T-helper 17 cell (primary cell): ENCODE measurements at regions not wholly inside any gene's neighbourhood (a gene's known extent, or its start where the extent isn't known, plus 50 kb on each side); places are given as distances from the start of the nearest gene placed in this dataset.

ENCODE experiments used
- ATAC-seq: fragments of 150-1000 bp; cut with Tn5 transposase; 2 replicates; pipeline ENCODE4 v1.10.0; 2021; ENCODE audit warnings: mild to moderate bottlenecking, moderate library complexity
- DNase-seq, 3 donors: peaks; one replicate each; pipeline versions ENCODE4 v3.0.0 to v3.0.0-alpha.2; 2020 to 2021
- H3K9me3 ChIP-seq: one replicate; pipeline ENCODE4 v1.7.0; 2013; ENCODE audit warnings: low read length, mild to moderate bottlenecking; ENCODE audit not compliant: control insufficient read depth, poor library complexity, severe bottlenecking
- H3K27ac Mint-ChIP-seq: one replicate; pipeline ENCODE4 v1.8.0; 2022; ENCODE audit warnings: mild to moderate bottlenecking, moderate library complexity, mixed read lengths
- H3K27me3 Mint-ChIP-seq: one replicate; pipeline ENCODE4 v1.8.0; 2022; ENCODE audit warnings: mixed read lengths
- H3K36me3 Mint-ChIP-seq: one replicate; pipeline ENCODE4 v1.8.0; 2022; ENCODE audit warnings: low read depth, mixed read lengths
- H3K4me1 Mint-ChIP-seq: one replicate; pipeline ENCODE4 v1.8.0; 2022; ENCODE audit warnings: mild to moderate bottlenecking, mixed read lengths
- H3K4me3 Mint-ChIP-seq: one replicate; pipeline ENCODE4 v1.8.0; 2022; ENCODE audit warnings: mild to moderate bottlenecking, moderate library complexity, mixed read lengths

DNA sequence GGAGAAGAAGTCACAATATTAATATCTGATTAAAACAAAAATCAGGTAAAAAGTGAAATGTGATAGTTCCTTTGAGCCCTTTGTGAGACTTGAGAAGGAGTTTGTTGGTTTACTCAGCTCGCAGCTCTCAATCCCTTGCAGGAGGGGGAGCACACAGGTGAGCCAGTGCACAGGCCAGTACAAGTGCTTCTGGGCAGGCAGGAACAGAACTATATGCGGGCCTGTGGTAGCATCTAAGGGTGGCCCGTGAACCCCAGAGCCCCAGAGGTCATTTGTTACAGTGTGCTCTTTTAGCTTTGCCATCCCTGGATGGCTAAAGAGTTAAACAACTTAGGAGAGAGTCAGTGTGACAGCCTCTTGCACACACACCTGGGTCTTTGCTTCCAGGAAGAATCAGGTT lies 215.3 kb upstream of the EDIL3 start:
- Mint-ChIP-seq H3K27ac (no peak overlapping the region), H3K36me3 (no peaks in the 10 kb centered on the region), H3K4me3 (no peak overlapping the region), H3K4me1 (no peaks in the 10 kb centered on the region), H3K27me3 (no peaks in the 10 kb centered on the region)
- DNase-seq (no peak), ATAC-seq (no peak)
- no peaks in the 10 kb centered on the region for H3K9me3 ChIP-seq

DNA sequence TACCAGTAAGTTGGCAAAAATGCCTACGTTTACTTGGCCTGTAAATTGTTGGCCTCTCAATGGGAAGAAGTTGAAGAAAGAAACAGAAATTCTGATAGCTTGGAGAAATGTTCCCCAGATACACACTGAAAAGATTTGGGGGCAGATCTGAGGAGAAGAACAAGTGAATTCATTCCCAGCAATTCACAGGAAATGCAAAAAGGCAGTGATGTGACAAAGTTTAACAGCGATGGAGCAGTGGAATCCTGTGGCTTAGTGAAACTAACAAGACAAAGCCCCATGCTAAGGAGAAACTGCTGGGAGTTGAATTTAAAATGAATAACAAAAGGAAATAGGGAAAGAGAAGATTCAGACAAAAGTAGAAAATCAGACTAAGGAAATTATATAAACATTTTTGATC lies 213.2 kb upstream of the EDIL3 start:
- H3K4me3 Mint-ChIP-seq: no peak overlapping the region
- H3K9me3 ChIP-seq: no peaks in the 10 kb centered on the region
- no peaks in the 10 kb centered on the region for H3K36me3 Mint-ChIP-seq
- H3K27me3 Mint-ChIP-seq: no peaks in the 10 kb centered on the region
- ATAC-seq: no peak
- no peaks in the 10 kb centered on the region for H3K4me1 Mint-ChIP-seq
- no peak overlapping the region for H3K27ac Mint-ChIP-seq
- DNase-seq: no peak

DNA sequence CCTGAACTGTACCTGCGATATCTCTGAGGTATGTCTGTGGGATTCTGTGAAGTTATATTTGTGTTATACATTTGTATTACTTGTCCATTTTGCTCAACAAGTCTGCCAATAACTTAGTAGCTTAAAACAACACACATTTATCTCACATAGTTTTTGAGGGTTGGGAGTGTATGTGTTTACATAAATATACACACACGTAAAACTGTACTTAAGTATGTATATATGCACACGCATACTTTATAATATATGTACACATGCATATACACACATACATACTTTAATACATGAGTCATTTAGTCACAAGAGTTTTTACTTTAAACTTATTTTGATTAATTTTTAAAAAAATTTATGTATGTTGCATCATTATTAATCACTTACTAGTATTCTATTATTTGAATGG lies 205.9 kb upstream of the EDIL3 start:
- Mint-ChIP-seq H3K4me3 (no peak overlapping the region), H3K36me3 (no peaks in the 10 kb centered on the region), H3K27me3 (no peaks in the 10 kb centered on the region), H3K27ac (no peak overlapping the region), H3K4me1 (no peaks in the 10 kb centered on the region)
- ATAC-seq (no peak), DNase-seq (no peak)
- no peaks in the 10 kb centered on the region for H3K9me3 ChIP-seq

- no peak overlapping the region for H3K4me3 Mint-ChIP-seq
- no peaks in the 10 kb centered on the region for H3K27me3 Mint-ChIP-seq
- ATAC-seq (no peak), DNase-seq (no peak)
- no peak overlapping the region for H3K27ac Mint-ChIP-seq
- H3K36me3 Mint-ChIP-seq: no peaks in the 10 kb centered on the region
- no peaks in the 10 kb centered on the region for H3K4me1 Mint-ChIP-seq
- no peaks in the 10 kb centered on the region for H3K9me3 ChIP-seq
These were observed 205.2 kb upstream of the EDIL3 start for GRCh38 chr5:84589926-84590325.

GRCh38 chr5:84585218-84585617 lies 200.5 kb upstream of the EDIL3 start:
- Mint-ChIP-seq H3K27me3 (no peaks in the 10 kb centered on the region), H3K36me3 (no peaks in the 10 kb centered on the region), H3K4me3 (no peak overlapping the region), H3K27ac (no peak overlapping the region), H3K4me1 (no peaks in the 10 kb centered on the region)
- no peaks in the 10 kb centered on the region for H3K9me3 ChIP-seq
- DNase-seq: no peak
- ATAC-seq: no peak

DNA sequence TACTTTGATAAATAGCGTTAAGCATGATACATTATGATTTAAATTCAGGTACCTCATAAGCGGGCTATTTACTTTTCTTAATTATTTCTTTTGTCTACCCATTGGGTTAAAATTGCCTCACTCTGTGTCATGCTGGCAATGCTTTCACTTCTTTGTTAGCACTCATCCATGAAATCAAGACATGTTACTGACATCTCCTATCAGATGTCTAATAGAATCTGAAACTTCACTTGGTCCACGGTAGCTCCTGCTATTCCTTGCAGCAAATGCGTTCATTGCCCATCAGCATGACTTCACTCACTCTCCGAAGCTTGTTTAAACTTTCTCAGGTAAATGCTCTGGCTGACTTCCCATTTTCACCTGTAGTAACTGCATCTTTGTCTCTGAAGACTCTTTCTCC lies 193.5 kb upstream of the EDIL3 start:
- Mint-ChIP-seq H3K36me3 (no peaks in the 10 kb centered on the region), H3K27ac (no peak overlapping the region), H3K27me3 (no peaks in the 10 kb centered on the region), H3K4me3 (no peak overlapping the region), H3K4me1 (no peaks in the 10 kb centered on the region)
- no peaks in the 10 kb centered on the region for H3K9me3 ChIP-seq
- ATAC-seq (no peak), DNase-seq (no peak)

DNA sequence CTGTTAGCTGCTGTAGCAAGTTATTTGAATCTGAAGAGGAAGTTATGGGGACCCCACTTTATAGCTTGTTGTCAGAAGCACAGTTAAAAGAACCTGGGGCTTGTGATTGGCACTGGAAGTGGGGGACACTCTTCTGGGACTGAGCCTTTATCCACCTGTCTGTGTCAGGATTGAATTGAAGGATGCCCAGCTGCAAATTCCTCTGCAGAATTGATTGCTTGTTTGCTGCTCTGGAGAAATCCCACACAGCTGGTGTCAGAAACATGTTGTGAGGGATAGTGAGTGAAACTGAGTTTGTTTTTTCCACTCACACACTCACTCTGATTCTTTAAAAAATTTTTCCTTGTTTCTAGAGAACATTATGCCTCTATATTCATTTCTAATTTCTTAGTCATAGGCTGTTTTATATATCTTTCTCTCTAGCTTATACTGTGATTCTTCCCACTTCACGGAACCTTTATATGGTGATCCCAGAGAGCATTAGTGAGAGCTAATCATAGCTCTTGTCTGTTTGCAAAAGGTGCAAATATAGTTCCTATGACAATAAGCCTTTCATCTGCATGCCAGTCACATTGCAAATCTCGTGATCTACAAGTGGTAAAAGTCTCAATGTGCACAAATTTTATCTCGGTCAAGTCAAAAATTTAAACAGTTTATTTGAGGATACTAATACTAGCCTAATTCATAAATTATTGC lies 188.5 kb upstream of the EDIL3 start:
- H3K9me3 ChIP-seq: no peaks in the 10 kb centered on the region
- H3K27ac Mint-ChIP-seq: no peak overlapping the region
- H3K4me1 Mint-ChIP-seq: no peaks in the 10 kb centered on the region
- H3K4me3 Mint-ChIP-seq: no peak overlapping the region
- DNase-seq (no peak), ATAC-seq (no peak)
- H3K27me3 Mint-ChIP-seq: no peaks in the 10 kb centered on the region
- H3K36me3 Mint-ChIP-seq: no peaks in the 10 kb centered on the region

- H3K9me3 ChIP-seq: no peaks in the 10 kb centered on the region
- Mint-ChIP-seq H3K4me1 (no peaks in the 10 kb centered on the region), H3K4me3 (no peak overlapping the region), H3K27ac (no peak overlapping the region), H3K27me3 (no peaks in the 10 kb centered on the region), H3K36me3 (no peaks in the 10 kb centered on the region)
- DNase-seq (no peak), ATAC-seq (no peak)
These were observed 184.6 kb upstream of the EDIL3 start for GRCh38 chr5:84569307-84569706.

- H3K27ac Mint-ChIP-seq: no peak overlapping the region
- DNase-seq (no peak), ATAC-seq (no peak)
- H3K4me3 Mint-ChIP-seq: no peak overlapping the region
- H3K36me3 Mint-ChIP-seq: no peaks in the 10 kb centered on the region
- H3K9me3 ChIP-seq: no peaks in the 10 kb centered on the region
- no peaks in the 10 kb centered on the region for H3K4me1 Mint-ChIP-seq
- H3K27me3 Mint-ChIP-seq: no peaks in the 10 kb centered on the region
These were observed 183.5 kb upstream of the EDIL3 start for GRCh38 chr5:84568171-84568570.

GRCh38 chr5:84565866-84566265 lies 181.2 kb upstream of the EDIL3 start:
- Mint-ChIP-seq H3K27ac (no peak overlapping the region), H3K4me3 (no peak overlapping the region), H3K27me3 (no peaks in the 10 kb centered on the region), H3K4me1 (no peaks in the 10 kb centered on the region), H3K36me3 (no peaks in the 10 kb centered on the region)
- H3K9me3 ChIP-seq: no peaks in the 10 kb centered on the region
- no peak for ATAC-seq
- no peak for DNase-seq

- Mint-ChIP-seq H3K4me3 (no peak overlapping the region), H3K36me3 (no peaks in the 10 kb centered on the region), H3K27me3 (no peaks in the 10 kb centered on the region), H3K27ac (no peak overlapping the region), H3K4me1 (no peaks in the 10 kb centered on the region)
- ATAC-seq (no peak), DNase-seq (no peak)
- H3K9me3 ChIP-seq: no peaks in the 10 kb centered on the region
These were observed 179.8 kb upstream of the EDIL3 start for GRCh38 chr5:84564321-84565075.

GRCh38 chr5:84550222-84550621 lies 165.5 kb upstream of the EDIL3 start:
- no peaks in the 10 kb centered on the region for H3K36me3 Mint-ChIP-seq

DNA sequence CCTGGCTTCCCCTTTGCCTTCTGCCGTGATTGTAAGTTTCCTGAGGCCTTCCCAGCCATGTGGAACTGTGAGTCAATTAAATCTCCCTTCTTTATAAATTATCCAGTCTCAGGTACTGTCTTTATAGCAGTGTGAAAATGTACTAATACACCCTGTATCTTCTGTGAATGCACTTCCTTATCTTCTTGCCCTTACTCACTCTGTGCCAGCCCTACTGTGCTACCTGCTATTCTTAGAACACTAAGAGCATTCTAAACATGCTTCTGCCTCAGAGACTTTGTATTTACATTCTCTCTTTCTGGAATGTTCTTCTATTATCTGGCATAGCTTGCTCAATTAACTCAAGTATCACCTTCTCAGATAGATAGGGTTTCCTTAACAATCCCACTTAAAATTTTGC lies 164.4 kb upstream of the EDIL3 start:
- no peaks in the 10 kb centered on the region for H3K27me3 Mint-ChIP-seq
- no peaks in the 10 kb centered on the region for H3K36me3 Mint-ChIP-seq
- ATAC-seq (no peak), DNase-seq (no peak)
- no peaks in the 10 kb centered on the region for H3K4me1 Mint-ChIP-seq
- H3K4me3 Mint-ChIP-seq: no peak overlapping the region
- H3K27ac Mint-ChIP-seq: no peak overlapping the region
- H3K9me3 ChIP-seq: no peaks in the 10 kb centered on the region

More at GRCh38 chr5:84550222-84550621, 165.5 kb upstream of the EDIL3 start:
- Mint-ChIP-seq H3K27ac (no peak overlapping the region), H3K4me1 (no peaks in the 10 kb centered on the region), H3K4me3 (no peak overlapping the region), H3K27me3 (no peaks in the 10 kb centered on the region)
- no peaks in the 10 kb centered on the region for H3K9me3 ChIP-seq
- DNase-seq: no peak
- no peak for ATAC-seq

DNA sequence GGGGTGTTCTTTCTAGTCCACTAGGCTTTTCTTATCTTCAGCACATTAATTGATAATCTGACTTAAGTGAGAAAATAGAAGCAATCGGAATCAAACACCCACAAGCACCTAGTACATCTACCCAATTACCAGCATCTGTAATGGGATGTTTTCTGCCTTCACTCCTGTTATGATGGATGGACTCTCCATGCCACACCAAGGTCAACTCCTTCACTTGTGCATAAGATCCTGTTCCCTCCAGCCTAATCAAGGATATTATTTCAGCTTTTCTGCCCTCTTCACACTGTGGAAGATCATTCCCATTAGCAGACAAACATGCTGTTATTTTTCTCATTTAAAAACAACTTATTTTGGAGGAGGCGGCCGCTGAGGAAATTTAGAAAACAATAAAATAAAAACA lies 162.0 kb upstream of the EDIL3 start:
- H3K4me3 Mint-ChIP-seq: no peak overlapping the region
- no peaks in the 10 kb centered on the region for H3K4me1 Mint-ChIP-seq
- no peaks in the 10 kb centered on the region for H3K9me3 ChIP-seq
- no peaks in the 10 kb centered on the region for H3K27me3 Mint-ChIP-seq
- no peak for DNase-seq
- H3K27ac Mint-ChIP-seq: no peak overlapping the region
- no peak for ATAC-seq
- no peaks in the 10 kb centered on the region for H3K36me3 Mint-ChIP-seq
